HCT116 (cell line): ENCODE measurements at regions not wholly inside any gene's neighbourhood (a gene's known extent, or its start where the extent isn't known, plus 50 kb on each side); places are given as distances from the start of the nearest gene placed in this dataset.

Experiments
- ATAC-seq: fragments of 200-7000 bp; cut with Tn5 transposase; 2 replicates; pipeline ENCODE4 v1.9.1; 2020; ENCODE audit warnings: mild to moderate bottlenecking, moderate library complexity
- BruUV-seq: library from RNA; stranded (reverse); fragments of 400-500 nt; replicated peaks from 2 replicates; lab custom pipeline; 2021; lab: Mats Ljungman, UMichigan
- CTCF ChIA-PET: fragments of 300-600 bp; sonication (Branson Sonifier 250); formaldehyde crosslinking; loops from one replicate; lab custom pipeline; 2021; ENCODE audit warnings: antibody characterized with exemption; lab: Charles Lee
- POLR2A ChIA-PET: fragments of 300-600, 350-600 bp; sonication (Branson Sonifier 250); formaldehyde crosslinking; loops from one replicate; lab custom pipeline; 2021; ENCODE audit warnings: antibody characterized with exemption; lab: Charles Lee
- RAD21 ChIA-PET, 2 experiments: fragments of 300-600 bp; sonication (Branson Sonifier 250); formaldehyde crosslinking; loops; one replicate each; lab custom pipeline; 2023; ENCODE audit warnings: low total read pairs in 2 of 2; ENCODE audit not compliant: uncharacterized antibody in 2 of 2, unreplicated experiment in 2 of 2, low non-redundant PET in 1 of 2; lab: Charles Lee
- DNase-seq: peaks from one replicate; pipeline ENCODE4 v3.0.0-alpha.2; 2010; ENCODE audit warnings: low read depth, low spot score
- H2AFZ ChIP-seq: fragments of 200-600 bp; shearing (Covaris generic), sonication (generic); 2 replicates; pipeline ENCODE4 v1.6.1; 2017; ENCODE audit warnings: low read depth, mixed run types, mixed read lengths, antibody characterized with exemption, low read length; ENCODE audit not compliant: poor library complexity, severe bottlenecking
- H3K27ac ChIP-seq: 2 replicates; pipeline ENCODE4 v1.5.1; 2012; ENCODE audit warnings: low read depth, low read length
- H3K27me3 ChIP-seq: fragments of 200-600 bp; sonication (generic); 2 replicates; pipeline ENCODE4 v1.6.1; 2016; ENCODE audit warnings: mixed run types, low read length, mixed read lengths; ENCODE audit not compliant: insufficient read depth
- H3K36me3 ChIP-seq, 2 experiments: fragments of 200-500 bp in 1 of 2; fragments of 200-600 bp in 1 of 2; sonication (Bioruptor generic) in 1 of 2; sonication (generic) in 1 of 2; 2 replicates each; pipeline versions ENCODE4 v1.5.1 to v1.6.1; 2014 to 2016; ENCODE audit warnings: low read length in 2 of 2, inconsistent platforms in 1 of 2, mixed read lengths in 1 of 2, mixed run types in 1 of 2; ENCODE audit not compliant: insufficient read depth in 2 of 2, control insufficient read depth in 1 of 2
- H3K4me1 ChIP-seq, 2 experiments: fragments of 200-600 bp in 1 of 2; sonication (generic) in 1 of 2; 2 replicates each; pipeline versions ENCODE4 v1.5.1 to v1.6.1; 2012 to 2017; ENCODE audit warnings: low read length in 2 of 2, inconsistent platforms in 1 of 2, mild to moderate bottlenecking in 1 of 2, mixed read lengths in 1 of 2, mixed run types in 1 of 2, moderate library complexity in 1 of 2; ENCODE audit not compliant: insufficient read depth in 2 of 2, control insufficient read depth in 1 of 2
- H3K4me2 ChIP-seq: fragments of 200-600 bp; sonication (generic); 2 replicates; pipeline ENCODE4 v1.6.1; 2017; ENCODE audit warnings: mixed run types, low read length, mixed read lengths
- H3K4me3 ChIP-seq, 2 experiments: fragments of 200-600 bp in 1 of 2; sonication (generic) in 1 of 2; replicated peaks in 1 of 2; 2 replicates each; pipeline ENCODE4 v1.5.1; 2011 to 2016; ENCODE audit warnings: low read length in 2 of 2, control low read depth in 1 of 2, low read depth in 1 of 2, mild to moderate bottlenecking in 1 of 2, mixed read lengths in 1 of 2, mixed run types in 1 of 2
- H3K79me2 ChIP-seq: fragments of 200-600 bp; sonication (generic); 2 replicates; pipeline ENCODE4 v1.6.1; 2017; ENCODE audit warnings: mild to moderate bottlenecking, mixed run types, low read length, moderate library complexity, mixed read lengths; ENCODE audit not compliant: insufficient read depth
- H3K9ac ChIP-seq: fragments of 200-600 bp; sonication (generic); 2 replicates; pipeline ENCODE4 v1.6.1; 2016; ENCODE audit warnings: low read length, mixed read lengths
- H3K9me2 ChIP-seq: fragments of 200-600 bp; sonication (generic), shearing (Covaris generic); 2 replicates; pipeline ENCODE4 v1.6.1; 2017; ENCODE audit warnings: mixed run types, mild to moderate bottlenecking, moderate library complexity; ENCODE audit not compliant: insufficient read depth
- H3K9me3 ChIP-seq, 2 experiments: fragments of 200-500 bp in 1 of 2; fragments of 200-600 bp in 1 of 2; sonication (Bioruptor generic) in 1 of 2; sonication (generic) in 1 of 2; 2 replicates each; pipeline ENCODE4 v1.6.1; 2014 to 2017; ENCODE audit warnings: low read length in 2 of 2, mixed read lengths in 2 of 2, inconsistent platforms in 1 of 2, low read depth in 1 of 2, mild to moderate bottlenecking in 1 of 2, mixed run types in 1 of 2, moderate library complexity in 1 of 2; ENCODE audit not compliant: control insufficient read depth in 1 of 2, insufficient read depth in 1 of 2
- H4K20me1 ChIP-seq: fragments of 200-600 bp; sonication (generic), shearing (Covaris generic); 2 replicates; pipeline ENCODE4 v1.6.1; 2017; ENCODE audit warnings: mixed run types, mild to moderate bottlenecking, moderate library complexity; ENCODE audit not compliant: insufficient read depth
- CBX3 ChIP-seq: IDR thresholded peaks from 2 replicates; pipeline ENCODE4 v1.6.1; 2012; ENCODE audit warnings: low read depth
- REST ChIP-seq: IDR thresholded peaks from 2 replicates; pipeline ENCODE4 v1.6.1; 2012; ENCODE audit warnings: low read depth
- ZFX ChIP-seq: fragments of 450-650 bp; IDR thresholded peaks from 2 replicates; pipeline ENCODE4 v1.6.1; 2017
- intact Hi-C: fragments of 100-400 bp; cut with micrococcal nuclease; formaldehyde crosslinking; loops from 2 replicates; pipeline ENCODE4 v1.10.0; 2022
- TF ChIP-seq, protein P1 (sequence below): IDR thresholded peaks from 2 replicates; pipeline ENCODE4 v1.6.1; 2012

- no peak overlapping the region for H3K27ac ChIP-seq
- H3K9me2 ChIP-seq, result no peaks in the 10 kb centered on the region
- H2AFZ ChIP-seq, result no peak overlapping the region
- no peaks in the 10 kb centered on the region for H3K79me2 ChIP-seq
- H3K4me2 ChIP-seq, result no peak overlapping the region
- no peaks in the 10 kb centered on the region for H3K27me3 ChIP-seq
- H3K9ac ChIP-seq, result no peak overlapping the region
- H4K20me1 ChIP-seq, result no peaks in the 10 kb centered on the region
- no TSS peak for BruUV-seq
- no peaks in the 10 kb centered on the region for H3K36me3 ChIP-seq
- ChIA-PET POLR2A (no interaction called here), RAD21 (no interaction called here), CTCF (no interaction called here)
- H3K9me3 ChIP-seq, result peaks cover 3 to 25% of the 10 kb centered on the region in 2 experiments; a peak in 2 of 4 replicates
- H3K4me1 ChIP-seq, result no peaks in the 10 kb centered on the region
- TF ChIP-seq REST (no peak), ZFX (no peak)
- H3K4me3 ChIP-seq, result no peak overlapping the region
- ATAC-seq, result no peak
- DNase-seq, result no peak
- intact Hi-C loops, result no loop called here
These were observed 413.5 kb downstream of the BTBD3 start for GRCh38 chr20:12331236-12331635.

GRCh38 chr20:12337601-12338000 lies 419.9 kb downstream of the BTBD3 start:
- CTCF ChIA-PET, result no interaction called here

More at GRCh38 chr20:12337601-12338000, 419.9 kb downstream of the BTBD3 start:
- H3K9me2 ChIP-seq, result no peaks in the 10 kb centered on the region
- H2AFZ ChIP-seq, result no peak overlapping the region
- POLR2A ChIA-PET, result no interaction called here
- intact Hi-C loops, result no loop called here
- H3K4me2 ChIP-seq, result no peak overlapping the region
- peaks cover 0 to 16% of the 10 kb centered on the region in 2 experiments; a peak in 2 of 4 replicates for H3K9me3 ChIP-seq
- RAD21 ChIA-PET, result no interaction called here
- BruUV-seq, result no TSS peak
- no peaks in the 10 kb centered on the region for H3K4me1 ChIP-seq
- H3K27ac ChIP-seq, result no peak overlapping the region
- H4K20me1 ChIP-seq, result no peaks in the 10 kb centered on the region
- no peaks in the 10 kb centered on the region for H3K79me2 ChIP-seq
- H3K27me3 ChIP-seq, result no peaks in the 10 kb centered on the region
- H3K9ac ChIP-seq, result no peak overlapping the region
- DNase-seq (no peak), ATAC-seq (no peak)
- no peak overlapping the region for H3K4me3 ChIP-seq
- TF ChIP-seq, protein P1, sequence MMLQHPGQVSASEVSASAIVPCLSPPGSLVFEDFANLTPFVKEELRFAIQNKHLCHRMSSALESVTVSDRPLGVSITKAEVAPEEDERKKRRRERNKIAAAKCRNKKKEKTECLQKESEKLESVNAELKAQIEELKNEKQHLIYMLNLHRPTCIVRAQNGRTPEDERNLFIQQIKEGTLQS, result no peak
- no peak for TF ChIP-seq CBX3
- H3K36me3 ChIP-seq, result no peaks in the 10 kb centered on the region
